ENCODE measurements at regions not wholly inside any gene's neighbourhood (a gene's known extent, or its start where the extent isn't known, plus 50 kb on each side); places are given as distances from the start of the nearest gene placed in this dataset.
"Not testable (repeated sequence)": the region's sequence is repeated elsewhere in the genome, so short reads cannot be mapped to it uniquely, and the experiment has no call there.

DNA sequence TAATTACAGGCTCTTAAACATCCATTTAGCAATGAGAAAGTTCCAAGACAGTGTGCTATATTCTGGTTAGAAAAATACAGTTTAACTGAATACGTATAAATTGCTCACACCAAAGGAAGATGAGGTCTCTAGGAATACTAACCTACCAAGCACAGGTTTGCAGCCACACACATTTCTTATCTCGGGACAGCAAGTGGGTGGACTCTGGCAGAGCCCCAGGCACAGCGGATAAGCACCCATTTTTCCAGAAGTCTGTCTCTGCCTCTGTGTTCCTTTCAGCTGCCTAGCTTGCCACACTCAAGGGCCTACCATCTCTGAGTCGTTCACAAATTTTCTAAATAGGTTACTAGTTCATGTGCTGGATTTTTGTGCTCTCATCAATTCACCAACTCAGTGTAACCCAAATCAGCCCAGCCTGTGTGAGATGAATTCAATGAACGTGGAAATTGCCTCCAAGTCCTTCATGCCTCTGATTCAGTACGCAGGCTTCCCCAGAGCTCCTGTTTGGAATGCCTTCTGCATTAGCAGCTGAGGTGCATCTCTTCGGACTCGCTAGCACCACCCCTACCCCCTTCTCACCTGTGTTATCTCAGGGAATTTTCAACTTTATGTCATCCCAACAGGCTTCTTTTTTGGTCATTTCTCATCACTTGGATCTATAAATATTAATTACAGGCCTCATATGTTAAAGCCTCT lies 581.0 kb upstream of the CDH11 start:
- no peak for DNase-seq

DNA sequence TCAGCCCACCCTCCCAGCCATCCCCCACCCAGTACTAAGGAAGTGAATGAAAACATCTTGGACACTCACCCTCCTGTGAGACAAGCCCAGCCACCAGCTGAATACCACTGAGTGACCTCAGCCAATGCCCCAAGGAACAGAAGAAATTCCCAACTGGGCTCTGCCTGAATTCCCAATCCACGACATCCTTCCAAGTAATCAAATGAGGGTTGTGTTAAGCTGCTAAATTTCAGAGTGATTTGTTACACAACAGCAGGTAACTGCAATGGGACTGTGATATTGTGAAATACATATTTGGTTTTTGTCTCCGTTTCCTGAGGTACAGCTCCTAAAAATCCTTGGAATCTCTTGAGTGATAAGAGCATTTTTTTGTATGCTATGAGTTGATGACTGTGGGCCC lies 578.7 kb upstream of the CDH11 start:
- no peak for DNase-seq

DNA sequence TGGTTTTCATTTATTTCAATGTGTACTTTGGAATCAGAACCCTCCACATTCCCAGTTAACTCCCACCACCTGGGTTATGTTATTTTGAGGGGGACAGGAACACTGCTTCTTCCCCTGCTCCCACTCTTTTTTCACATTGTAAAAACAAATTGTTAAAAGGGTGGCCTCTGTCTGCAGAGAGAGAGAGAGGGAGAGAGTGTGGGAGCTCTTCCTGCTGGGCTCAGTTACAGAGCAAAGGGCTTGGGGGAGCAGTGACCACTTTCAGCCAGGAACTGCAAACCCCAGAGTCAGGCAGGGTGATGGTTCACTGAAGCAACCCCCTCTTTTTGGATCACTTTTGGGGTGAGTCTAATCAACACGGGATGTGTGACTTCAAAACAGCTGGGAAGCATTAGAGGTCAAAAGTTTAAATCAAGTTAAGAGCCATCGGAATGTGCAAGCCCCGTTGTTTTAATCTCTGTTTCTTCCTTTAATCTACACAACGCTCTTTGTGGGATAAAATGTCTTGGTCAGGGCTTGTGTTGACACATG lies 577.0 kb upstream of the CDH11 start:
- no peak for DNase-seq

DNA sequence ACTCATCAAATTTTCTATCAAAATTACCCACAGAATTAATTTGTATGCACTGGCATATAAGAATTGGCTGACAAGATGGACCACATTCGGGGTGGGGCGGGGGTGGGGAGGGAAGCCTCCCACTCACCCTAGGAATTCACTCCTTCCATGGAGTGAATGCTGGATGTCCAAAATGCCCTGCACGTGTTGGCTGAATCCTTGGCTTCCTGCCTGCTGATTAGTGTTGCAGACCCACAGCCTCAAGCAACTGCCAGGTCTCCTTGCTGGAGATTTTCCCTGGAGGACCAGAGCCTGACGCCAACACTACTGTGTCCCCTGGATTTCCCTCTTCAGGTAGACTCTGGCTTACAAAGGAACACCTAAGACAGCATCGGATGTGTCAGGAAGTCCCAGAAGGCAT lies 575.7 kb upstream of the CDH11 start:
- no peak for DNase-seq

DNA sequence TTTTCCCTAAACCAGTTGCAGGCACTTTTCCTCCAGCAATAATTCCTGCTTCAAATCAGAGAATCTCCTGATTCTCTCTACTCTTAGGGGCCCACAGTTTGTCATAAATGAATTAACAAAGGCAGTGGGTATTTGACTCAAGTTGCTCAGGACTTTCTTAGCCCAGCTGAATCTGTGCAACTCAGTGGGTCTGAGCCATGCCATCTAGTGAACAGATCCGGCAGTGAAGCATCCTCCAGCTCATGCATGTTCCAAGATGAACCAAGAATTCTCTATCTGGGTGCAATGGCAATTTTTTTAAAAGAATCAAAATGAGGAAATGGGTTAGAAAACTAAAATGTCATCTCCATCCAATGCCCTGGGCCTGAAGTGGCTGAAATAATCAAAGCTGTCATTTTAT lies 575.2 kb upstream of the CDH11 start:
- no peak for DNase-seq

DNA sequence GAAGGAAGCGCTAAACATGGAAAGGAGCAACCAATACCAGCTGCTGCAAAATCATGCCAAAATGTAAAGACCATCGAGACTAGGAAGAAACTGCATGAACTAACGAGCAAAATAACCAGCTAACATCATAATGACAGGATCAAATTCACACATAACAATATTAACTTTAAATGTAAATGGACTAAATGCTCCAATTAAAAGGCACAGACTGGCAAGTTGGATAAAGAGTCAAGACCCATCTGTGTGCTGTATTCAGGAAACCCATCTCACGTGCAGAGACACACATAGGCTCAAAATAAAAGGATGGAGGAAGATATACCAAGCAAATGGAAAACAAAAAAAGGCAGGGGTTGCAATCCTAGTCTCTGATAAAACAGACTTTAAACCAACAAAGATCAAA lies 570.0 kb upstream of the CDH11 start:
- not testable (repeated sequence) for DNase-seq

DNA sequence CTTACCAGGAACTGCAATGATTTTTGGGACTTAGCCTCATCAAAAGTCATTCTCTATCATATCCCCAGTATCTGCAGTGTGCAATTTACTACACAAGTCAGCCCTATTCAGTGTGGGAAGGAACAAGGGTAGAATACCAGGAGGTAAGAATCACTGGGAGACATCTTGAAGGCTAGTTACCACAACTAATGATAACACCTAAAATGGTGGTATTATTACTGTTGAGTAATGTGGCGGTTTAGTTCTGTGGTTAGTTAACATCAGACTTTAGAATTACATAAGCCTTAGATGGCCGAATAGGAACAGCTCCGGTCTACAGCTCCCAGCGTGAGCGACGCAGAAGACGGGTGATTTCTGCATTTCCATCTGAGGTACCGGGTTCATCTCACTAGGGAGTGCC lies 567.9 kb upstream of the CDH11 start:
- DNase-seq, result no peak

DNA sequence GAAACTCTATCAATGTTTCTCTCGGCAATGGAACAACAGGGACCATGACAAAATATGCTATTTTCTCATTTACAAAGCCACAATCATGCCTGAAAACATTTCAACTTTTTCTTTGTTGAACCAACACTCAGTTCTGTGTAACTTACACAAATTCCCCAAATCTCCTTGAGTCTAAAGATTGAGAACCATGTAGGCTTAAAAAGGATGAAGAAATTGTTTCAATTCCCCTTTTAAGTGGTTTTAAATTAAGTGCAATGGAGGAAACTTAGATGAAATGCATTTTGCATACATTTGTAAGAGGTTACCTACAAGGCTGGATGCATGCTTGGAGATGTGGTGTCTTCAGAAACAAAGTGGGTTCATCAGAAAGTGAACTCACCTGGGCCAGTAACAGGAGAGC lies 566.4 kb upstream of the CDH11 start:
- no peak for DNase-seq

DNA sequence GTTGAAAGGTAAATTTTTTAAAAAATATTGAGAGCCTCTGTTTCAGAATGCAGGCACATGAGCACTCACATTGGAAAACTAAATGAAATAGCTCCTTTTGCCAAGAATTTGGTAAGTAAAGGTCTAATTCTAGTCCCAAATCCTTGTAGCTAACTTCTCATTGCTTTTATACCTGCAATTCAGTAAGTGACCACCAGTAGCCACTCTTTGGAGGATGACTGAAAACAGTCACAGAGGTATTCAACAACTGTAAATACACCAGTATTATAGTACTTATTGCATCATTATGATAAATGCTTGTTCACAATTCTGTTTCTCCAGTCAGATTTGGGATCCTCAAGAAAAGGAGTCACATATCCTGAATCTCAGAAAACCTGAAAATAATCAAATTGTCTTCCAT lies 562.4 kb upstream of the CDH11 start:
- DNase-seq, result no peak

DNA sequence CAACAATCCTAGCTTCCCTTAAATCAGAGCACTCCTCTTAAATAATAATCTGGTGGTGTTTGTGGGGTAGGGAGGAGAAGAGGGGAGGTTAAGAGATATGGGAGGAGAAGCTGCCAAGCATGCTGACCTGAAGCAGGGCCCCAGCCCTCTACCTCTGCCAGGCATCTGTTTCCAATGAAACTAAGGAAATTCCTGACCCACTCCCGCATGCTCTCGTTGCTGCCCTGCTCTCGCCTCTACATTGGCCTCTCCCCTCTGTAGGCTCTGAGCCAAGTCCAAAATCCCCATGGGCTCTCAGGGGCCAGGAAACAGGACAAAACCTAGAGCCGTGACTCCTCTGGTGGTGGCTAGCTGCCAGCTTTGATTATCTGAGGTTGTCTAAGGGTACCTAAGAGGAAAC lies 559.5 kb upstream of the CDH11 start:
- DNase-seq, result no peak

DNA sequence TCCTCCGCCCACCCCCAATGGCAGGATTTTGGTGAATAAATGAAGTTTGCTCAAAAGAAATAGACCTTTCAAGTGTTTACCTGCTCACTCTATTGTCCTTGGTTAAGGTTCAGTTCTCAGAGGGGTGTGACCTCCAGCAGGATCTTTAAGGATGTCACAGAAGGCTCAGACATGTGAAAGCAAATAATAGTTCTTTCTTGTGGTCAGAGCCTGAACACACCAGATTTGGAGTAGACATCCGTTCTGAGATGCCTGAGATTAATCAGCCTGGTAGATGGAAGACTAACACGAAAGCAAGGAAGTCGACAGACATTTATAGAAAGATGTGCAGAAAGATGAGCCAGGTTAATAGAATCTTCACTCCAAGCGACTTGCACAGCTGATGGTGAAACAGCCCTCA lies 557.9 kb upstream of the CDH11 start:
- DNase-seq, result no peak

DNA sequence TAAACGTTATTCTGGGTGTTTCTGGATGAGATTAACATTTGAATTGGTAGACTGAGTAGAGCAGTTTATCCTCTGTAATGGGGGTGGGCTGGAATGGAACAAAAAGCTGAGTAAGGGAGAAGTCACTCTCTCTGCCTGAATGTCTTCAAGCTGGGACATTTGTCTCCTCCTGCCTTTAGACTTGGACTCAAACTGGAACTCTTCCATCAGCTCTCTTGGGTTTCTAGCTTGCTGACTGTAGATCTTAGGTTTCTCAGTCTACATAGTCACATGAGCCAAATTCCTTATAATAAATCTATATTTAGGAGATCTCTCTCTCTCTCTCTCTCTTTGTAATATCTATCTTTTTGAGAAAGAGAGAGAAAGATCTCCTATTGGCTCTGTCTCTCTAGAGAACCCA lies 553.3 kb upstream of the CDH11 start:
- DNase-seq, result no peak

DNA sequence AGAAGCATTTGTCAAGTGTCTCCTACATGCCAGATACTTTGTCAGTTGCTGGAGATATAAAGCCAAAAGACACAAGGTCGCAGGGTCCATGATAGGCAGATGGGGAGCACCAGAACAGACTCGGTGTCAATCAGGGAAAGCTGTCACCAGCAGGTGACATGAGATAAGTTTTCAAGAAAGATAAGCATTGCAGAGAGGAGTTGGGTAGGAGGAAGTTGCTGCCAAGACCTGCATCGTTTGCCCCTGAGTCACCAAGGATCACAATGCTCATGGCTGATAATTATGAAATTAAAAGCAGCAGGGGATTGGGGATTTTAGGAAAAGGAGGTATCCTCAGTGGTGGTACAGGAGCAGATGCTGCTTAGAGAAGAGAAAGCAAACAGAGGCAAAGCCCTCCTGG lies 551.1 kb upstream of the CDH11 start:
- no peak for DNase-seq

DNA sequence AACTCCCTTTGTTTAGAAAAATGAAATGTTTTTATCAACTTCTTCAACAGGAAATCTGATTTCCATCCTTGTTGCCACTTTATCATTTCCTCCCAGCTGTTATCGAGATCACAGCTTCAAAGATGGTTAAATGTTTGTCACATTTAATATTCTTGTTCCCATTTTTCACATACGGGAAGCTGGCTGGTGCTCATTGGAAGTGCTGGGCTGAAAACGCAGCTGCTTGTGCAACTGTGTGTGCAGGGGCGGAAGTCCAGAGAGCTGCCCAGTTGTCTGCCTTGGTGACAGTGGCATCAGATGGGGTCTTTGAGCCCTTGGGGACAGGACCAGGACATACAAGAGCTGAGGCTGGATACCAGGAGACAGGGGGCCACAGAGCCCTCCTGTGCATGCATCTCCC lies 549.2 kb upstream of the CDH11 start:
- DNase-seq, result no peak

DNA sequence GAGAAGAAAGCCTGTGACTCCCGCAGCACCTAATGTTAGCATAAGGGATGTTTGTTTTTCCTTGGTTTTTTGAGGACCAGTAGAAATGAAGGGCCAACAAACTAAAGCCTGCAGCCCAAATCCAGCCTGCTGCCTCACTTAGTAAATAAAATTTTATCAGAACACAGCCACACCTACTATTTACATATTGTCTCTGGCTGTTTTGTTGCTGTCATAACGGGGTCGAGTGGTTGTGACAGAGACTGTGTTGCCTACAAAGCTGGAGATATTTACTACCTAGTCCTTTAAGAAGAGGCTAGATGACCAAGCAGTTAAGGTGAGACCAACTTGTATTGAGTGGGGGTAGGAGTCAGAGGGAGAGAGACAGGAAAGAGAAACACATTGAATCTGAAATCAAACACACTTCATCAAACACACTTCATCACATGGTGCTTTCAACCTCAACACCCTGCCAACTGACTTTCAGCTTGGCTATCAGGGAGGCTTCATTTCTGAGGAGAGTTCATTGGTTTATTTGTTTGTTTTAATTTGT lies 546.3 kb upstream of the CDH11 start:
- DNase-seq, result no peak

DNA sequence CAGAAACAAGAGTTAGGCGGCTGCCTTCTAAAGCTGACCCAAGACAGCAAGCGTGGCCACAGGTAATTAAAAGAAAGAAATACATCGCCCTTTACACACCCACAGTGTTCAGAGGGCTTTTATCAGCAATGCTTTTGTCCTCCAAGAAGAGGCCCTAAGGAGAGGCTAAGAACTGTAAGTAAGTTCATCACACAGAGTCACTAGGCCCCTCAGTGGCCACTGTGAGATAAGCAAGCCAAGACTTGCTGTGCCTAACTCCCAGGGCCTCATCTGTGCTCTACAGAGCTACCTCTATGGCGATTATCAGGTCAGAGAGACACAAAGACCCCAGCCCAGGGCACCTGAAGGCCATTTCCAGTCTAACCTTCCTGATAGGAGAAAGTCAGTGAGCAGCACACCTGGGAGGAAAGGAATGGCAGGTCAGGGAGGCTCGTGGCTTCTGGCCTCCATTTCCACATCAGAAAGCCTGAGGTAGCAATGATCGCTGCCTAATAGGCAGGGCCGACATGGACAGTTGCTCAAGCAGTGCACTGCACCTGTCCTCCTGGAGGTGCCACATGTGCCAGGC lies 545.2 kb upstream of the CDH11 start:
- DNase-seq, result no peak

DNA sequence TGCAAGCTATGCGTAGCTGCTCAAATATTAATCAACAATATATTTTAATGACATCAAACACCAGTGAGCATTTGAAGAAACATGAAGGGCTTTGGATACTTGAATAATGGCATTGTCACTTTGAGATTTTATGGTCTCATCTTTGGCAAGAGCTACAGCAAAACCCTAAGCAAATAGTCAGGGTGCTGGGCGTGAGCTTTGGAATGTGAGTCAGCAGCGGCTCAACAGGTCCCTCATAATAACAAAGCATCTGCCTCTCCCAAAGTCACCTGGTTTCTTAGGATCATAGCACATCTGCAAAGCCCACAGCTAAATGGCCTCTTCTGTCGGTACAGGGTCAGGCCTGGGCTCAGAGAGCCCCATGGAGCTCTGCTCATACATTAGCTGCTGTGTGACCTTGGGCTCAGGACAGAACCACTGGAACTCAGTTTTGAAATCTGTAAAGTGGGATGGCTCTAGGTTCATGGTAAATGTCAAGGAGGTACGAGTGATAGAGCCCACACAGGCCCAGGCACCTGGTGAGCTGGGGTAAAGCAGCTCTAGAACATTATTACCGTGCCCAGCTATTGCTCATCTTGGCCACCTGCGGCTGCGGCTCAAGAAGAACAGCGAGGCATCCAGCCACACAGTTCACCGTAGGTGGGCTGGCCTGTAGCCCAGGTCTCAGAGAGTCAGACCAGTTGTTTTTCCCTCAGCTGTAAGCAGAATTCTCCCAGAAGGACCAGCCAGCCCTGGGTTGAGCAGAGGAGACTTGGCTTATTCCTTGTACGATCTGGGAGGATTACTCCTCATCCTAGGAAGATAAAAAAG lies 544.5 kb upstream of the CDH11 start:
- DNase-seq, result no peak

DNA sequence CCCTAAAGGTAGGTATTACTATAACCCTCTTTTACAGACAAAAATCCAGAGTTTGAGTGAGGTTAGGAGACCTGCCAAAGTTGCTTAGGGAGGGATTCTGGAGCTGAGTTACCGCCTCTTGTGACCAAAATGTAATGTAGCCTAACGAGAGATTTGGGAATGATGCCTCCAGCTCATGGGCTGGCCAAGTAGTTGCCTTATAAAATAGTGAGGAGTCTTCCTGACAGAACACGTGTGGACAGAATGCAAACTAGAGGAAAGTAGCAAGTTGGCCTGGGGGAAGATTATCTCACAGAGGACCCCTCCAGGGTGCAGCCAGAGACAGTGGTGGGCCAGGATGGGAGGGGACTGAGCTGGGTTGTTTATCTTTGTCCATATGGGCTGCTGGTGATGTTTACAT lies 543.7 kb upstream of the CDH11 start:
- no peak for DNase-seq

DNA sequence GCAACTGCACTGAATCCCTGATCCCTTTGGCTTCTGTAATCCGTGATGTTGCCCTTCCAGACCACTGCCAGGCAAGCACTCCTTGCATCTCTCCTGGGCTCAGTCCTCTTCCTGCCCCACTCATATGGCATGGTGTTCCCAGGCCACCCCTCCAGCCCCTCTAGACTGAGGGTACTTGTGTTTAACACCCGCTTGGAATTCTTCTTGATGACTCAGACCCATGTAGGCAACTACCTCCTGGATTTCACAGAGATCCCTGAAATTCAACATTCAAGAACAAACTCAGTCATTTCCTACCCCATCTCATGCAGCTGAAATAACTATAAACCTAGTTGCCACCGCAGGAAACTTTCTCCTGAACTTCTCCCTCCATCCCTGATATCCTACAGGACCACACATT lies 541.9 kb upstream of the CDH11 start:
- no peak for DNase-seq

DNA sequence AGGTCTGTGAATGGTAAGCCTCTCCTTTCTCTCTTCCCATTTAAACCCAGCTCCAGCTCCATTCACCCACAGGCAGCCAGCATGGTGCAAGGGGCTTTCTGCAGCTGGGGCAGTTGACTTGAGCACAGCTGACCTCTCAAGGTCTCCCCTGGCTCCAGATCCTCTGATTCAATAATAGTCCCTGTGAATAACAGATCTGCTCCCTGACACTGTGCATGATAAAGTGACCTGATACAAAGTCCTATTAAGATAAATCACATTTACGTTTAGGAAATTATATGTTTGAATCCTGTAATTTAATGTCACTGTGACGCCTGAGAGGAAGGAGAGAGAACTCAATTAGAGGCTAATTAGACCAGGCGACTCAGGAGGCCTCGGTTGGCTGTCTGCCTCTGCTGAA lies 540.4 kb upstream of the CDH11 start:
- no peak for DNase-seq

DNA sequence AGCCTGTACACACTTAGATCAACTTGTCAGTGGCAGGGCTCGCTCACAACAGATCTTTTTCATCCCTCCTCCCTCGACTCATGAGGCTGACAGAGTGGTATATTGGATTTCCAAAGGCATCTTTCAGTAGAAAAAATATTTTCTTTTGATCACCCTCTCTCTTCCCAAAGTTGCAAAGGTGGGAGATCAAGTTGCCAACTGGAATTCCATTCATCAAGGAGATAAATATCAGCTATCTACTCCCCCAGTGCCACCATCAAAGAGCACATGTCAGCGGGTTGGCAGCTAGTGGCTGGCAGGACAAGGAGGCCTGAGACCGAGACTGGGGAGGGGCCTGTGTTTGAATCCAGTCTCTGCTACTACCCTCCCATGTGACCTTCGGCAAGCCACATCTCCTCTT lies 539.7 kb upstream of the CDH11 start:
- DNase-seq, result no peak

DNA sequence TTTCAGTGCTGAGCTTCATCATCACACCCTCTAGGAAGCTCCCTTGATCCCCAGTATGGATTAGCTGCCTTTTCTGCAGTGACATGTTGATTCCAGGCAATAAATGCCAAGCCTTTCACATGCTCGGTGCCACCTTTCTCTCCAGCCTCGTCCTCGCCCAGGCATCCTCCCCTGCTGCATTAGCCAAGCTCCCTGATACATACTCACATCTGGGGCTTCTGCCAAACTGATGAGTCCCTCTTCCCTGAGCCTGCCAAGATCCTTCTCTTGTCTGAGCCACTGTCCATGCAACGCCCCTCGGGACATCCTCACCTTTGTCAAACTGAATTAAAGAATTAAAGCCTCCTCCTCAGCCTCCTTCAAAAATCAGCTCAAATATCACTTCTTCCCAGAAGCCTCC lies 538.5 kb upstream of the CDH11 start:
- no peak for DNase-seq

DNA sequence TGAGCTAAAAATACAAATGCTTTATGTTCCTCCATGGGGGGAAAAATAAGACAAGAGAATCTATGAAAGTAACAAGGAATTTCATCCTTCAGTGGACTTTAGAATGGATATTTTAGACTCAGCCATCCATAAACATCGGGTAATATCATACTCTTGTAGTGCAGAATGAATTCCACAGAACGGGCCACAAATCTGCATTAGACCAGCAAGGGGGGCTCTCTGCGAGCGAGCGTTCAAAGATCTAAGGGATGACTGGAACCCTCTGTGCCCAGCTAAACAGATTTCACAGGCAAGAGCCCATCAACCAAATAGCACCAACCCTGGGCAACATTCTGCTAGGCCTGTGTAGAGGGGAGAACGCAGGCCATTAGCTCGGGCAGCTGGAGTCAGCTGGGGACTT lies 537.9 kb upstream of the CDH11 start:
- no peak for DNase-seq

DNA sequence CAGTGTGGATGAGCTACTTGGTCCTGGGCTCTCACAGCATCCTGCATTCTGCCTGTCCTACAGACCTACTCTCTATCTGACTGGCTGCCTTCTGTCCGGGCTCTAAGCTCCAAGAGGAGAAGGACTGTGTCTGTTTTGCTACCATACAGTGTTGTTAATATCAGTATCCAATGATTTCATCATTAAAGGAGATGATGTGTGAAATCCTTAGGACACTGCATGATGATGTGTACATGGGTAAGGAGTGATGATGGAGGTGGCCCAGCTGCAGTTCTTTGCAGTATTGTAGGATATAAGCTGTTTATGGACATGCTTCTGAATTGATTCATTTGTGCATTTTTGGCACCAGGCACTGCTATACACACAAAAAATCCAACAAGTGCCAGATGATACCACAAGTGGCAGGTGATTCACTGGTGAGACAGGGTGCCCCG lies 536.9 kb upstream of the CDH11 start:
- no peak for DNase-seq
